ENCODE measurements at regions not wholly inside any gene's neighbourhood (a gene's known extent, or its start where the extent isn't known, plus 50 kb on each side); places are given as distances from the start of the nearest gene placed in this dataset.

GRCh38 chr3:26438325-26438940 is 184.1 kb upstream of the LRRC3B start:
- TF ChIP-seq POLR2A (IDR thresholded peaks at IDR 0.05) = no peak
- TF ChIP-seq POLR2AphosphoS5 (IDR thresholded peaks at IDR 0.05) = no peak

Data from stomach (tissue), 4 donors.